Endothelial cell of hepatic sinusoid (primary cell): ENCODE measurements at regions not wholly inside any gene's neighbourhood (a gene's known extent, or its start where the extent isn't known, plus 50 kb on each side); places are given as distances from the start of the nearest gene placed in this dataset.

Source experiments
- in situ Hi-C: cut with HindIII; loops from 2 replicates; pipeline ENCODE4 v1.10.0; 2017; ENCODE audit warnings: low sequenced_read_pairs

- in situ Hi-C loops = loop anchor here (25.0 kb wide), 2 partner anchors 289 to 1064 kb away; no protein-coding TSS in a partner anchor
These were observed 480.8 kb upstream of the TNC start for GRCh38 chr9:115598751-115599150.

GRCh38 chr9:115599898-115600297 is 481.9 kb upstream of the TNC start:
- in situ Hi-C loops = loop anchor here (25.0 kb wide), 2 partner anchors 287 to 1062 kb away; no protein-coding TSS in a partner anchor

- in situ Hi-C loops = no loop called here
These were observed 483.5 kb upstream of the TNC start for GRCh38 chr9:115601434-115601833.

- in situ Hi-C loops = loop anchor here (5.0 kb wide), 1 partner anchor 57 kb away; no protein-coding TSS in a partner anchor
These were observed 487.0 kb upstream of the TNC start for GRCh38 chr9:115604831-115605483.

- in situ Hi-C loops = loop anchor here (5.0 kb wide), 1 partner anchor 55 kb away; no protein-coding TSS in a partner anchor
These were observed 488.9 kb upstream of the TNC start for GRCh38 chr9:115606838-115607237.

GRCh38 chr9:115614326-115614999 is 496.5 kb upstream of the TNC start:
- in situ Hi-C loops = no loop called here

- in situ Hi-C loops = no loop called here
These were observed 497.0 kb upstream of the TNC start for GRCh38 chr9:115615000-115615401.

GRCh38 chr9:115615821-115616665 is 498.1 kb upstream of the TNC start:
- in situ Hi-C loops = no loop called here

GRCh38 chr9:115616666-115617239 is 498.8 kb upstream of the TNC start:
- in situ Hi-C loops = no loop called here

GRCh38 chr9:115625251-115625650 is 507.3 kb upstream of the TNC start:
- in situ Hi-C loops = no loop called here

GRCh38 chr9:115625954-115626353 is 508.0 kb upstream of the TNC start:
- in situ Hi-C loops = no loop called here

- in situ Hi-C loops = no loop called here
These were observed 509.6 kb upstream of the TNC start for GRCh38 chr9:115627511-115627910.

GRCh38 chr9:115628426-115628825 is 510.5 kb upstream of the TNC start:
- in situ Hi-C loops = no loop called here

- in situ Hi-C loops = no loop called here
These were observed 512.2 kb upstream of the TNC start for GRCh38 chr9:115629879-115630840.

GRCh38 chr9:115632391-115632790 is 514.4 kb upstream of the TNC start:
- in situ Hi-C loops = no loop called here

- in situ Hi-C loops = no loop called here
These were observed 515.1 kb upstream of the TNC start for GRCh38 chr9:115633104-115633503.

GRCh38 chr9:115635680-115636383 is 517.8 kb upstream of the PAPPA start:
- in situ Hi-C loops = no loop called here

GRCh38 chr9:115636596-115636995 is 517.0 kb upstream of the PAPPA start:
- in situ Hi-C loops = no loop called here

- in situ Hi-C loops = no loop called here
These were observed 515.9 kb upstream of the PAPPA start for GRCh38 chr9:115637661-115638060.
